Stimulated activated CD4-positive, alpha-beta T cell treated with anti-CD3 and anti-CD28 coated beads, TNF-alpha, amount 100 ng/mL, for 24 hours (primary cell): ENCODE measurements at regions not wholly inside any gene's neighbourhood (a gene's known extent, or its start where the extent isn't known, plus 50 kb on each side); places are given as distances from the start of the nearest gene placed in this dataset.

ENCODE experiments used
- DNase-seq, 3 experiments: peaks; one replicate each; pipeline ENCODE4 v3.0.0-alpha.2; 2020; ENCODE audit warnings: low read depth in 3 of 3

DNA sequence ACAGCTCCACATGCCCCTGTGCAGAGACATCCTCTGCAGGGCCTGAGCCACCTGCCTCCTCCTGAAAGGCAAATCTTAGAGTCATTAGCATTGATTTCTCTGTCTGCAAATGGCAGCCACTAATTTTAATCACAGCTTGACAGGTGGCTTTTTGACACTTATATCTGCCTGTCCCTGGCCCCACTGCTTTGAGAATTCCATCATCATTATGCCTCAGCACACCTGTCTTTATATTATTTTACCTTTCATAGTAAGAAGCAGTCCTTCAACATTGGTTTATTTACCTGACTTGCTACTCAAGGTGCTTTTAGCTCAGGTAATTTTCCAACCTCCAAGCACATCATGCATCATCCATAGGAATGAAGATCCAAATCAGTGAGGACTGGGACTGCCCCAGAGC is 451.3 kb downstream of the MTRR start:
- DNase-seq = no peak

- DNase-seq = no peak
These were observed 452.3 kb downstream of the MTRR start for GRCh38 chr5:8321272-8321671.

GRCh38 chr5:8322484-8322883 is 453.5 kb downstream of the MTRR start:
- no peak for DNase-seq

- no peak for DNase-seq
These were observed 458.1 kb downstream of the MTRR start for GRCh38 chr5:8327016-8327415.

DNA sequence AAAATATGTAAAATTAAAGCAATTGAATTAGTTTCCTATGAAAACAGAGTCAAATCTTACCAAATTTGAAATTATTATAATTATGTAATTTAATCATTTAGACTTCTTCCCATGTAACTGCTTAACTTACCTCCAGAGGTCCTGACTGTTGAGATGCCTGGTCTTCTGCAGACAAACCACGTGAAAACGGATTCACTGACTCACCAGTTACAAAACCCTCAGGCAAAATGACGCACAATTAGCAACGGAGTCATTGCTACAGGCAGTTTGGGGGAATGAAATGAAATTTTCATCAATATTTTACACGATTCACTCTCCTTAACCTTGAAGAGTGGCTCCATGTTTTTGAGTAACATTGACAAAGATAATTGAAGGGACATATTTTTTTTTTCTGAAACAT is 460.8 kb downstream of the MTRR start:
- DNase-seq = no peak

DNA sequence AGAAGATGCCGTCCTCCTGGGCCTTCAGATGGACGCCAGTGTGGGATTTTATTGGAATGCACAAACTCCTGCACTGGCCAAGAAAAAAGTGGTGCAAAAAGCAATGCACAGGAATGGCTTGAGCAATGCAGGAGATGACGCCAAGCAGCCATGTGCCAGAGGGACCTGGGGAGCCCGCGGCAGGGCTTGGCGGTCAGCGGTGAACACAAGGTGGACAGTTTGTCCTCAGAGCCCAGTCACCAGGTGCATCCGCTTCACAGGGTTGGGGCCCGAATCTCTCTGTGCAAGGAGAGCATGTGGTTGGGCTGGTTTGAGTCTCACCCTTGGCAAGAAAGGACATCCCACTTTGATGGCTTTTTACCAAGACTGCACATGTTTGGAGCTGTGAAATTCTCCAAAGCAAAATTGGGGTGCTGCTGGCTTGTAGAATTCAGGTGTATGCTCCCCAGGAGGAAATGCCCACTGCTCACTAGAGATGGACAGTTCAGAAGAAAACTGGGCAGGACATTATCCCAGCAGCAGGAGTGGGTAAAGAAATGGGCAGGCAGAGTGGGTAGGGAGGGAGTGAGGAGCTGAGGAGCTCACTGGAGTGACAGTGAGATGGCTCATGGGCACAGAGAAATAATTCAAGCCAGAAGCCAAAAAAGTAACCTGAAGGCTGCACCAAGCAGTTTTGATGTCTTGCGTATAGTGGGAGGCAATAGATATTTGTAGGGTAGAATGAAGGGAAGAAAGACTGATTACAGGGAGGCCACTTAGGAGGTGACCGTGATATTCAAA is 463.9 kb downstream of the MTRR start:
- no peak for DNase-seq

GRCh38 chr5:8333485-8333884 is 464.5 kb downstream of the MTRR start:
- DNase-seq = no peak

DNA sequence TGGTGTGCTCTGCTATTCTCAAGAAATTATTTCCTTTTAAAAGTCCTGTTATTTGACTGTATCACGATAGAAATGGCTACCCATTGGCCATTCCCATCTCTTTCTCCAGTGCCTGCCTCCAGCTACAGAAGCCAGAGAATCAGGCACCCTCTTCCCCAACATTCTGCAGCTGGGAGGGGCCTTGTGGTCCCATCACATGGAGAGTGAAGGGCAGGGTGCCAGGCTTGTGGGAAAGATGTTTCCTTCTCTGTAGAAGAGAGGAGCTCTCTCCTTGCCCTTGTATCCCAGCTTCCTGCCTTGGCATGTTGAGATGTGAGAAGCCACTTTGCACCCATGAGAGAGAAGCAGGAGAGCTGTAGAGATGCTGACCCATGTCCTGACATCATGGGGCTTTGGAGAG is 465.0 kb downstream of the MTRR start:
- DNase-seq = no peak

DNA sequence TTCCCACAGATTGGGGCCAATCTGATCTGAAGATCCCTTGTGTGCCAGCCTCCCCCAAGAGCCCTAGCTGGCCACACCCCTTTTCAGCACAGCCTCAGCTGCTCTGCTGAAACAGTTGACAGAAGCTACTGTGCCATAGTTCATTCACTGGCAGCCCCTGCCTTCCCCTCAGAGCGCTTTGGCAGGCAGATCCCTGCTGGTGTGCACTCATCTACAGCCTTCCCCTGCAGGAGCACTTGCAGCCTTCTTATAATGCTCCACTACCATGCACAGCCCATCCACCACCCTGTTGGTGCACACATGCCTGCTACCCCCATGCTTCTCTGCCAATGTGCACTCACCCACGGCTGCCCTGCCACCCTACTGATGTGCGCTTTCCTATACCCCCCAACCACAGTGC is 471.3 kb downstream of the MTRR start:
- DNase-seq = no peak

DNA sequence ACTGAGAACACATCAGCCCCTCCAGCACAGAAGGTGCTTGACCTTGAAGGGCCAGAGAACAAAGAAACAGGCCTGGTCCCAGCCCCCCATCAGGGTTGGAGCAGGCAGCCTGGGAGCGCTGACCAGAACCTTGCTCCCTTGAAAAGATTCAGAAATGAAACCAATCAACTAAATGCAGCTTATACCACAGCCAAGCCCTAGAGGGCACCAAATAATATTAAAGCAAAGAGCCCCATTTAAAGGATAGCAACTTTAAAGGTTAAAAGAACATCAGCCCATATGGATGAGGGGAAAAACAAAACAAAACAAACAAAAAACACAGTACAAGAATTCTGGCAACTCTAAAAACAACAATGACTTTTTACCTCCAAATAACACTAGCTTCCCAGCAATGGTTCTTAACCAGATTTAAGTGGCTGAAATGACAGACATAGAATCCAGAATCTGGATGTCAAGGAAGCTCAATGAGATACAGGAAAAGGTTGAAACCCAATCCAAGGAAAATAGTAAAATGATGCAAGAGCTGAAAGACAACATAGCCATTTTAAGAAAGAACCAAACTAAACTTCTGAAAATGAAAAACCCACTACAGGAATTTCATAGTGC is 471.9 kb downstream of the MTRR start:
- no peak for DNase-seq

DNA sequence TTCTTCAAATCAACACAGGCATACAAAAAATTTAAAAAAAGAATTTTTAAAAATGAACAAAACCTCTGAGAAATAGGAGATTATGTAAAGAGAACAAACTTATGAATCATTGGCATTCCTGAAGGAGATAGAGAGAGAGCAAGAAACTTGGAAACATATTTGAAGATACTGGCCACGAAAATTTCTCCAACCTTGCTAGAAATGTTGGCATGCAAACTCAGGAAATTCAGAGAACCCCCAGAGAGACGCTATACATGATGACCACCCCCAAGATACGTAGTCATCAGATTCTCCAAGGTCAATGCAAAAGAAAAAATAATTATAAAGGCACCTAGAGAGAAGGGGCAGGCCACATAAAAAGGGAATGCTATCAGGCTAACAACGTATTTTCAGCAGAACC is 472.5 kb downstream of the MTRR start:
- no peak for DNase-seq

DNA sequence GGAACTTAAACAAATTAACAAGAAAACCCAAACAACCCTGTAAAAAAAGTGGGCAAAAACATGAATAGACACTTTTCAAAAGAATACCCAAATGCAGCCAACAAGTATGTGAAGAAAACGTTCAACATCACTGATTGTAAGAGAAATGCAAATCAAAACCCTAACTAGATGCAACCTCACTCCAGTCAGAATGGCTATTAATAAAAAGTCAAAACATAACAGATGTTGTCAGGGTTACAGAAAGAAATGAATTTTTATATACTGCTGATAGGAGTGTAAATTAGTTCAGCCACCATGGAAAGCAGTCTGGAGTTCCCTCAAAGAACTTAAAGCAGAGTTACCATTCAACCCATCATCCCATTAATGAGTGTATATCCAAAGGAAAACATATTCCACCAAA is 479.0 kb downstream of the MTRR start:
- DNase-seq = no peak

DNA sequence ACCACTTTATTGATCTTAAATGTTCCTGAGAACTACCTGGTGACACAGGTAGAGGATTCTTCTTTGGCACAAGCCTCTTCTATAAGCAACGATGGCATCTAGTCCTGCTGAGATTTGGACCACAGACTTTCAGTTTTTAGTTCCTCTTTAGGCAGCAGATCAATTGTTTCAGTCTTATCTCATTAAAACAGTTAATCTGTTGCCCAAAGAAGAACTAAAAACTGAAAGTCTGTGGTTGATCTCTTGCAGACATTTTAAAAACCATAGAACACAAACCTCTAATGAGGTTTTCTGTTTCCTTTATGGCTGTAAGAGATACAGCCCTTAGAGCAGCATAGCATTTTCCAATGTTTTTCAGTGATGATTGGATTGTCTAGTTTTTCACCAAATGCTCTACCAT is 480.9 kb downstream of the MTRR start:
- DNase-seq = no peak

- no peak for DNase-seq
These were observed 481.8 kb downstream of the MTRR start for GRCh38 chr5:8350644-8351339.

DNA sequence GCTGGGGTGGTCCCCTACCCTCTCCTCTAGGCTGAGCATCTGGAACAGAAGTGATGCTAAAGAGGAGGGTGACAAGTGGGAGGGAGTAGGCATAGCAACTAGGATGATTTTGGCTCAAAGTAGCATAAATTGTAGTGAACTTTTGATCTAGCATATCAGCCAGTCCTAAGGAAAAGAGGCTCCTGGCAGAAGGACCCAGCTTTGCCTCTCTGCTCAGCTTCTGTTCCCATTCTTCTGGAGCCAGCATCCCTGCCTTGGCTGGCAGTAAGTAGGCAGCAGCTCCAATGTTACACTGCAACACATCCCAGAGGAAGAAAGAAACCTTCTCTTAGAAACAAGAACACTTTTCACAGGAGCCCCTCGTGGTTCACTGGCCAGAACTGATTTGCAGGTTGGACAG is 487.0 kb downstream of the MTRR start:
- DNase-seq = no peak

GRCh38 chr5:8360012-8360411 is 491.1 kb downstream of the MTRR start:
- no peak for DNase-seq

DNA sequence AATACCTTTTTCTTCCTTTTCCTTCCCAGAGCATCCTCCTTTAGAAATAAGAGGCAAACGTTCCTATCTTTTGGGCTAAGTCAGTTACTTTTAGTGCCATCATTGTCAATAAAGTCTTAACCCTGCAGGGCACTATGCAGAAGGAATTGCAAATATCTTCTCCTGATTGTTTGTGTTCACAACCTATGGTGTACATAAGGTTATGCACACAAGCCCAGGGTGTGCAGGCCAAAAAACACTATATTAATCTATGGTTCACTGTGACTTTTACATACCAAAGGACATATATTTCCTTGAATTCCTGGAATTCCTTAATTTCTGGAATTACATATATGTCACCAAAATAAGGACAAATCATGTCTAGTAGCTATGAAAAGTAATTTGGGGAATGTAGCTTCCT is 493.5 kb downstream of the MTRR start:
- DNase-seq = no peak

DNA sequence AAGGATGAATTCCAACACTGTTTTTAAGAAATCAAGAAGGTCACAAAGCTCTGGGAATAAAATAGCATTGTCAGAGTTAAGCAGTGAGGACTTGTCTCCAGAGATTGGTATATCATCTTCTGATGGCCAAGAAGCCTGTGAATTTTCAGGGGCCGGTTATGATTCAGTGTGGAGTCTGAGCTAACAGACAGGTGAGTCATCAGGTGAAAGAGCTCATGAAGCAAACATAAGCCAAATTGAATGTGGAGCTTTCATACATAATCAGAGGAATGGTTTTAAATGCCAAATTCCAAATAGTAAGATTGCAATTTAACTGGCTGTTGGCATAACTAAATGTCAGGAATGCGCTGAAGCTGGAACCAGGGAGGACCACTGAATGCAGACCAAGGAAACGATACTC is 494.2 kb downstream of the MTRR start:
- DNase-seq = no peak

DNA sequence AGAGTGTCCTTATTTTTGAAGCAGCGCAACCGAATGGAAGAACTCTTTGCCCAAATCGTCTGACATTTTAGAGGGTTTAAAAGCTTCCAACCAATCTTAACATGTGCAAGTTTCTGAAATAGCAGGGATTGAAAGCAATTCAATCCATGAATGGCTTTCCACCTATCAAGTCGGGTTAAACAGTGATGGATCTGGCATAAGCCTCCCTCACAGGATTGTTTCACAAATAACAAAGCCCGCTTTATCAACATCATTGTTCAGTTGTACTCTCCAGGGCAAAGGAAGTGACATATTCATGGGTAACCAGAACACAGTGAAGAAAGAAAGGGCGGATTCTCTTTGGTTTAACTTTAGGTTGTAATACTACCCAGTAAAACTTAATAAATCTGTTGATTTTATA is 497.3 kb downstream of the MTRR start:
- no peak for DNase-seq

DNA sequence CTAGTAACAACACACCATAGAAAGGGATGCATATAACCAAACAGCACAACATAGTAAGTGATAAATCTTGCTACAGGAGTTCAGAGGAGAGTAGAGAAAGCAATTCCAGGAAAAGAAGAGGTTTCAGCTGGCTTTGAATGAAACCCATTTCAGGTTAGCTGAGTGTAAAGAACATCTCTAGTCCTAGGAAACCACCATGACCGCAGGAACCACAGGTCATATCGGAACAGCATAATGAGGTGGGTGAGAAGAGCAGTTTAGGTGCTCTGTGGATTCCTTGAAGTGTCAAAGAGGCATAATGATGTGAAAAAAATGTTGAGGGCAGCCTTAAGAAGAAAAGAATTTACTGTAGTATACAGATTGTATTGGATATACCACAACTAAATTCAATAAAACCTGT is 507.5 kb downstream of the MTRR start:
- no peak for DNase-seq

DNA sequence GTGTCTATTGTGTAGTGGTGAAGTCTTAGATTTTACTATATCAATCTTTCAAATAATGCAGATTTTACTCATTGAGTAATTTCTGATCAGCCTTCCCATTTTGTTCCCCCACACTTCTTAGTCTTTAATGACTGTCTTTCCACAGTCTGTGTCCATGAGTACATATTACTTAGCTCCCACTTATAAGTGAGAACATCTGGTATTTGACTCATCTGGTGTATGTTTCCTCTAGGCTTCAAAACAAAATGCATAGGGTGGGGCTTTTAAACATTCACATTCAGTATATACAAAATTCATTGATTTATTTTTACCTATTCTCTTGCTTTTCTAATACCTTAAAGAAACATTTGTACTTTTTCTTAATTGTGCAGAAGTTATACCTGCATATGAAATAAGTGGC is 513.0 kb downstream of the MTRR start:
- DNase-seq = no peak

DNA sequence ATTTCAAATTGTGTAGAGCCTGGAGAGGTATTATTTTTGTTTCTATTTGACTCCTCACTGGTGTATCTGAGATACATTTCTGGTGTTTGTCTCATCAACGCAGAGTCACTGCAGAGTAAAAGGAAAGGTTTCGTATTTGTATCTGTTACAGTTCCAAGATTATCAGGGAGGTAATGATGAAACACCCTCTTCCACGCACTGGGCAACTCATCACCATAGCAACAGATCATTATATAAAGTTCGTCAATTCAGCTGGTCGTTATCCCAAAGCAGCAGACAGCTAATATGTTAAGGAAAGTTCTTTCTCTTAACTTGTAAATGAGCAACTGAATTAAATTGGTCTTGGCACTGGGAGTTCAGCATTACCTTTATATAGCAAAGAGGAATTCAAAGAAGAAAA is 513.5 kb downstream of the MTRR start:
- no peak for DNase-seq

GRCh38 chr5:8383616-8384015 is 514.7 kb downstream of the MTRR start:
- no peak for DNase-seq
